Breast epithelium (tissue), 3 donors: ENCODE measurements at regions not wholly inside any gene's neighbourhood (a gene's known extent, or its start where the extent isn't known, plus 50 kb on each side); places are given as distances from the start of the nearest gene placed in this dataset.
"Not testable (repeated sequence)": the region's sequence is repeated elsewhere in the genome, so short reads cannot be mapped to it uniquely, and the experiment has no call there.

Experiments used
- CTCF ChIP-seq, 3 donors: fragments of 450-650 bp; IDR thresholded peaks; one replicate each; pipeline ENCODE4 v1.5.1; 2016 to 2017; ENCODE audit warnings: antibody characterized with exemption in 3 of 3, mild to moderate bottlenecking in 3 of 3, moderate library complexity in 3 of 3
- POLR2AphosphoS5 ChIP-seq, 3 donors: sonication (generic); formaldehyde crosslinking; IDR thresholded peaks; one replicate each; pipeline ENCODE4 v1.6.1; 2017; ENCODE audit warnings: antibody characterized with exemption in 3 of 3

DNA sequence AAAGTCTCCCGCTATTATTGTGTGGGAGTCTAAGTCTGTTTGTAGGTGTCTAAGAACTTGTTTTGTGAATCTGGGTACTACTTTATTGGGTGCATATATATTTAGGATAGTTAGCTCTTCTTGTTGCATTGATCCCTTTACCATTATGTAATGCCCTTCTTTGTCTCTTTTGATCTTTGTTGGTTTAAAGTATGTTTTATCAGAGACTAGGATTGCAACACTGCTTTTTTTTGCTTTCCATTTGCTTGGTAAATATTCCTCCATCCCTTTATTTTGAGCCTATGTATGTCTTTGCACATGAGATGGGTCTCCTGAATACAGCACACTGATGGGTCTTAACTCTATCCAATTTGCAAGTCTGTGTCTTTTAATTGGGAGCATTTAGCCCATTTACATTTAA, 165.2 kb downstream of the GATB start:
- not testable (repeated sequence) for TF ChIP-seq POLR2AphosphoS5, CTCF (IDR thresholded peaks at IDR 0.05)
